H9 (cell line): ENCODE measurements at regions not wholly inside any gene's neighbourhood (a gene's known extent, or its start where the extent isn't known, plus 50 kb on each side); places are given as distances from the start of the nearest gene placed in this dataset.

Experiments
- DNase-seq: peaks from one replicate; pipeline ENCODE4 v3.0.0-alpha.2; 2017
- H2AFZ ChIP-seq: one replicate; pipeline ENCODE4 v1.6.1; 2013; ENCODE audit warnings: mild to moderate bottlenecking, low read length, control low read depth, moderate library complexity
- H2AK5ac ChIP-seq: 2 replicates; pipeline ENCODE4 v1.6.1; 2013; ENCODE audit warnings: low read length, control low read depth, mixed read lengths; ENCODE audit not compliant: insufficient read length
- H2BK120ac ChIP-seq: one replicate; pipeline ENCODE4 v1.6.1; 2013; ENCODE audit warnings: low read depth, mild to moderate bottlenecking, low read length, control low read depth, inconsistent platforms; ENCODE audit not compliant: poor library complexity, severe bottlenecking
- H2BK12ac ChIP-seq: 2 replicates; pipeline ENCODE4 v1.6.1; 2013; ENCODE audit warnings: low read length, control low read depth, mixed read lengths, low read depth; ENCODE audit not compliant: insufficient read length
- H2BK15ac ChIP-seq: 2 replicates; pipeline ENCODE4 v1.6.1; 2013; ENCODE audit warnings: low read depth, low read length, control low read depth
- H2BK20ac ChIP-seq: one replicate; pipeline ENCODE4 v1.6.1; 2013; ENCODE audit warnings: low read depth, mild to moderate bottlenecking, low read length, control low read depth, inconsistent platforms; ENCODE audit not compliant: poor library complexity, severe bottlenecking
- H2BK5ac ChIP-seq: 2 replicates; pipeline ENCODE4 v1.6.1; 2013; ENCODE audit warnings: low read length, control low read depth, mixed read lengths; ENCODE audit not compliant: insufficient read length
- H3K14ac ChIP-seq: 2 replicates; pipeline ENCODE4 v1.6.1; 2013; ENCODE audit warnings: low read length, control low read depth; ENCODE audit not compliant: insufficient read depth
- H3K18ac ChIP-seq: 2 replicates; pipeline ENCODE4 v1.6.1; 2013; ENCODE audit warnings: low read depth, mild to moderate bottlenecking, mixed read lengths, low read length, control low read depth; ENCODE audit not compliant: insufficient read length
- H3K23ac ChIP-seq: 2 replicates; pipeline ENCODE4 v1.6.1; 2013; ENCODE audit warnings: low read length, control low read depth, mixed read lengths, low read depth; ENCODE audit not compliant: insufficient read length
- H3K23me2 ChIP-seq: 2 replicates; pipeline ENCODE4 v1.6.1; 2013; ENCODE audit warnings: low read depth, mild to moderate bottlenecking, mixed read lengths, low read length, control low read depth; ENCODE audit not compliant: insufficient read length, poor library complexity, severe bottlenecking
- H3K27ac ChIP-seq: 2 replicates; pipeline ENCODE4 v1.5.1; 2013; ENCODE audit warnings: low read length, control low read depth, mixed read lengths, low read depth; ENCODE audit not compliant: insufficient read length
- H3K27me3 ChIP-seq: 2 replicates; pipeline ENCODE4 v1.6.1; 2013; ENCODE audit warnings: low read length, control low read depth, inconsistent platforms; ENCODE audit not compliant: insufficient read depth
- H3K4ac ChIP-seq: 2 replicates; pipeline ENCODE4 v1.6.1; 2013; ENCODE audit warnings: low read depth, mild to moderate bottlenecking, control low read depth, inconsistent platforms, low read length, moderate library complexity
- H3K4me1 ChIP-seq: 2 replicates; pipeline ENCODE4 v1.6.1; 2013; ENCODE audit warnings: low read length, control low read depth, inconsistent platforms; ENCODE audit not compliant: insufficient read depth
- H3K4me2 ChIP-seq: 2 replicates; pipeline ENCODE4 v1.6.1; 2013; ENCODE audit warnings: low read length, control low read depth, mixed read lengths; ENCODE audit not compliant: insufficient read length, insufficient read depth
- H3K56ac ChIP-seq: 2 replicates; pipeline ENCODE4 v1.6.1; 2013; ENCODE audit warnings: low read depth, mild to moderate bottlenecking, mixed read lengths, low read length, control low read depth; ENCODE audit not compliant: insufficient read length
- H3K79me1 ChIP-seq: 2 replicates; pipeline ENCODE4 v1.6.1; 2013; ENCODE audit warnings: low read depth, mild to moderate bottlenecking, moderate library complexity, low read length, control low read depth, inconsistent platforms; ENCODE audit not compliant: insufficient read depth, poor library complexity, severe bottlenecking
- H3K79me2 ChIP-seq: 2 replicates; pipeline ENCODE4 v1.6.1; 2013; ENCODE audit warnings: low read length, control low read depth, inconsistent platforms; ENCODE audit not compliant: insufficient read depth
- H3K9ac ChIP-seq: 2 replicates; pipeline ENCODE4 v1.6.1; 2013; ENCODE audit warnings: low read length, control low read depth, mixed read lengths; ENCODE audit not compliant: insufficient read length; ENCODE audit errors: extremely low read depth
- H3K9me3 ChIP-seq: one replicate; pipeline ENCODE4 v1.6.1; 2013; ENCODE audit warnings: low read depth, low read length, inconsistent platforms; ENCODE audit not compliant: control insufficient read depth
- H3T11ph ChIP-seq: one replicate; pipeline ENCODE4 v1.6.1; 2013; ENCODE audit warnings: mild to moderate bottlenecking, low read length, control low read depth, inconsistent platforms
- H4K20me1 ChIP-seq: one replicate; pipeline ENCODE4 v1.6.1; 2013; ENCODE audit not compliant: control insufficient read depth, insufficient read length, insufficient read depth
- H4K5ac ChIP-seq: 2 replicates; pipeline ENCODE4 v1.6.1; 2013; ENCODE audit warnings: low read depth, mild to moderate bottlenecking, mixed read lengths, low read length, control low read depth; ENCODE audit not compliant: insufficient read length
- H4K8ac ChIP-seq: replicated peaks from 2 replicates; pipeline ENCODE4 v1.6.1; 2013; ENCODE audit warnings: low read length, control low read depth, mixed read lengths, low read depth; ENCODE audit not compliant: insufficient read length
- H4K91ac ChIP-seq: 2 replicates; pipeline ENCODE4 v1.6.1; 2013; ENCODE audit warnings: low read depth, mild to moderate bottlenecking, moderate library complexity, mixed read lengths, low read length, control low read depth; ENCODE audit not compliant: insufficient read length
- H3K27ac Mint-ChIP-seq, 3 experiments: 2 replicates in 2 of 3; 3 replicates in 1 of 3; pipeline ENCODE4 v1.8.0; 2020 to 2021; ENCODE audit warnings: mixed read lengths in 3 of 3, mild to moderate bottlenecking in 1 of 3, moderate library complexity in 1 of 3
- H3K27me3 Mint-ChIP-seq: 2 replicates; pipeline ENCODE4 v1.8.0; 2021; ENCODE audit warnings: low read depth, mild to moderate bottlenecking, moderate library complexity, mixed read lengths
- H3K36me3 Mint-ChIP-seq, 3 experiments: 2 replicates in 2 of 3; 3 replicates in 1 of 3; pipeline ENCODE4 v1.8.0; 2020 to 2021; ENCODE audit warnings: low read depth in 3 of 3, mixed read lengths in 3 of 3; ENCODE audit not compliant: insufficient read depth in 1 of 3
- H3K4me1 Mint-ChIP-seq, 2 experiments: 2 replicates each; pipeline ENCODE4 v1.8.0; 2020; ENCODE audit warnings: mixed read lengths in 2 of 2
- H3K4me3 Mint-ChIP-seq, 2 experiments: 2 replicates in 1 of 2; 3 replicates in 1 of 2; pipeline ENCODE4 v1.8.0; 2020 to 2021; ENCODE audit warnings: mild to moderate bottlenecking in 2 of 2, mixed read lengths in 2 of 2, moderate library complexity in 1 of 2
- H3K9me3 Mint-ChIP-seq, 2 experiments: 2 replicates in 1 of 2; 3 replicates in 1 of 2; pipeline ENCODE4 v1.8.0; 2020; ENCODE audit warnings: mild to moderate bottlenecking in 2 of 2, mixed read lengths in 2 of 2, moderate library complexity in 1 of 2
- CTCF ChIP-seq: fragments of 200-600 bp; sonication (generic); conservative IDR thresholded peaks from 3 replicates; pipeline ENCODE4 v1.8.0; 2021; ENCODE audit warnings: antibody characterized with exemption, mild to moderate bottlenecking
- WGBS: extraction: QIAGEN DNeasy Blood & Tissue Kit; methylation state at CpG from one replicate; pipeline ENCODE4 v1.1.7; 2013; ENCODE audit warnings: missing lambda C conversion rate, low lambda C conversion rate, mixed read lengths; ENCODE audit not compliant: insufficient read length; ENCODE audit errors: extremely low coverage; 5-methylcytosine and 5-hydroxymethylcytosine counted together

GRCh38 chr7:51823437-51823836 lies 506.8 kb upstream of the COBL start:
- Mint-ChIP-seq H3K4me3 (no peak overlapping the region), H3K36me3 (peaks cover 0 to 8% (median 1%) of the 10 kb centered on the region in 3 experiments; a peak in 5 of 7 replicates), H3K27ac (no peak overlapping the region), H3K4me1 (peaks cover 5 to 8% of the 10 kb centered on the region in 2 experiments), H3K27me3 (no peaks in the 10 kb centered on the region), H3K9me3 (peaks cover 0 to 2% of the 10 kb centered on the region in 2 experiments; a peak in 4 of 5 replicates)
- H4K5ac ChIP-seq = no peak overlapping the region
- H3K4me1 ChIP-seq = no peaks in the 10 kb centered on the region
- no peak overlapping the region for H3K9ac ChIP-seq
- H3K23me2 ChIP-seq = no peaks in the 10 kb centered on the region
- H3K23ac ChIP-seq = no peak overlapping the region
- H3K18ac ChIP-seq = no peak overlapping the region
- H4K91ac ChIP-seq = no peak overlapping the region
- no peak overlapping the region for H3K14ac ChIP-seq
- no peak overlapping the region for H2BK5ac ChIP-seq
- H3K79me2 ChIP-seq = no peaks in the 10 kb centered on the region
- H3K9me3 ChIP-seq = no peaks in the 10 kb centered on the region
- H4K8ac ChIP-seq = no peak overlapping the region
- H3K27ac ChIP-seq = no peak overlapping the region
- H3K4me2 ChIP-seq = no peak overlapping the region
- DNase-seq = no peak
- H2BK120ac ChIP-seq = no peak overlapping the region
- H2AFZ ChIP-seq = no peak overlapping the region
- no peaks in the 10 kb centered on the region for H4K20me1 ChIP-seq
- TF ChIP-seq CTCF = no peak
- no peak overlapping the region for H2BK12ac ChIP-seq
- H3K27me3 ChIP-seq = no peaks in the 10 kb centered on the region
- WGBS = no CpG with 5 or more reads among the region's 3 CpGs
- no peak overlapping the region for H2AK5ac ChIP-seq
- no peak overlapping the region for H2BK15ac ChIP-seq
- H3K79me1 ChIP-seq = no peaks in the 10 kb centered on the region
- H3K56ac ChIP-seq = no peak overlapping the region
- no peak overlapping the region for H2BK20ac ChIP-seq
- no peak overlapping the region for H3K4ac ChIP-seq
- H3T11ph ChIP-seq = no peak overlapping the region
